OCI-LY7 (cell line): ENCODE measurements at regions not wholly inside any gene's neighbourhood (a gene's known extent, or its start where the extent isn't known, plus 50 kb on each side); places are given as distances from the start of the nearest gene placed in this dataset.

Source experiments
- CTCF ChIP-seq: fragments of 200-600 bp; sonication (generic); conservative IDR thresholded peaks from 2 replicates; pipeline ENCODE4 v1.5.1; 2014; ENCODE audit warnings: mild to moderate bottlenecking, antibody characterized with exemption, low read length, moderate library complexity, mixed read lengths
- EZH2phosphoT487 ChIP-seq: fragments of 200-600 bp; sonication (generic); IDR thresholded peaks from 2 replicates; pipeline ENCODE4 v1.6.1; 2018; ENCODE audit warnings: low read depth, borderline replicate concordance, mild to moderate bottlenecking, mixed run types, antibody characterized with exemption, low read length, moderate library complexity, mixed read lengths

DNA sequence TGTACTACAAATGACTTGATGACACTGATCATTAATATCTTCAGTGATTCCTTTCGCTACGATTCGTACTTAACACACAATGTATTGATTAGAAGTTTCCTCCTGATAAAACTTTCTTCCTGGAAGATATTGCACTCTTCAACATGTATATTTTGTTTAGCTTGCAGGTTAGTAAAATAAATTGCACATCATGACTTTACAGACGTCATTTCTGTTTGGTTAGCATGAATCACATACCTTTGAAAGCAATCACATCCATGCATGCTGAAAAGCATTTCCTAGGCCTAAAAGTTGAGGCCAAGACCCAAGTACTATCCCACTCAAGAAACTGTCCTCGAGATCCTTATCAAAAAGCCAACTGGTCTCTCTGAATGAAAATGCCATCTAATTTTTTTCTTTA is 1841.0 kb upstream of the PCDH7 start:
- TF ChIP-seq CTCF (no peak), EZH2phosphoT487 (no peak)
